Gastroesophageal sphincter (tissue), 4 donors: ENCODE measurements at regions not wholly inside any gene's neighbourhood (a gene's known extent, or its start where the extent isn't known, plus 50 kb on each side); places are given as distances from the start of the nearest gene placed in this dataset.

Source experiments
- ATAC-seq: fragments of 150-250 bp; one replicate; pipeline ENCODE4 v1.9.1; 2016; ENCODE audit warnings: mild to moderate bottlenecking, moderate library complexity
- H3K27ac ChIP-seq, 4 donors: fragments of 200-600 bp; sonication (generic) in 3 of 4; 1 replicate in 3 of 4; 2 replicates in 1 of 4; pipeline ENCODE4 v1.5.1; 2016 to 2019
- H3K27me3 ChIP-seq: fragments of 200-600 bp; sonication (generic); one replicate; pipeline ENCODE4 v1.5.1; 2019
- H3K36me3 ChIP-seq, 2 donors: fragments of 200-600 bp; sonication (generic); one replicate each; pipeline ENCODE4 v1.5.1; 2019; ENCODE audit warnings: control low read depth in 1 of 2
- H3K4me1 ChIP-seq, 3 donors: fragments of 200-600 bp; sonication (generic); 1 replicate in 2 of 3; 2 replicates in 1 of 3; pipeline ENCODE4 v1.5.1; 2016 to 2019; ENCODE audit warnings: control low read depth in 2 of 3
- H3K4me3 ChIP-seq, 2 donors: fragments of 200-600 bp; sonication (generic); one replicate each; pipeline ENCODE4 v1.5.1; 2019; ENCODE audit warnings: mild to moderate bottlenecking in 1 of 2, moderate library complexity in 1 of 2
- H3K9me3 ChIP-seq, 3 donors: fragments of 200-600 bp; sonication (generic); one replicate each; pipeline ENCODE4 v1.5.1; 2017 to 2019; ENCODE audit warnings: control low read depth in 2 of 3
- CTCF ChIP-seq, 4 experiments: fragments of 200-600 bp in 2 of 4; fragments of 450-650 bp in 2 of 4; sonication (generic) in 1 of 4; IDR thresholded peaks; one replicate each; pipeline ENCODE4 v1.5.1; 2017 to 2019; ENCODE audit warnings: antibody characterized with exemption in 4 of 4, mild to moderate bottlenecking in 2 of 4, moderate library complexity in 2 of 4
- EP300 ChIP-seq: sonication (generic); formaldehyde crosslinking; IDR thresholded peaks from one replicate; pipeline ENCODE4 v1.6.1; 2017; ENCODE audit warnings: antibody characterized with exemption, mild to moderate bottlenecking
- POLR2A ChIP-seq, 2 donors: fragments of 450-650 bp; IDR thresholded peaks; one replicate each; pipeline ENCODE4 v1.6.1; 2017; ENCODE audit warnings: antibody characterized with exemption in 2 of 2, mild to moderate bottlenecking in 2 of 2, moderate library complexity in 1 of 2
- POLR2AphosphoS5 ChIP-seq: sonication (generic); formaldehyde crosslinking; IDR thresholded peaks from one replicate; pipeline ENCODE4 v1.6.1; 2017; ENCODE audit warnings: antibody characterized with exemption
- WGBS, 2 donors: methylation state at CpG; one replicate each; pipeline ENCODE4 v1.1.5; 2018; ENCODE audit warnings: low coverage in 1 of 2; 5-methylcytosine and 5-hydroxymethylcytosine counted together

GRCh38 chr1:229886636-229887035 lies 180.4 kb upstream of the GALNT2 start:
- no peak for ATAC-seq
- TF ChIP-seq POLR2AphosphoS5 = no peak
- TF ChIP-seq EP300 = no peak
- TF ChIP-seq POLR2A (IDR thresholded peaks at IDR 0.05) = no peak
- TF ChIP-seq CTCF (IDR thresholded peaks at IDR 0.05) = no peak
- H3K4me1 ChIP-seq = peaks cover 0 to 56% (median 7%) of the 10 kb centered on the region in 3 donors
- no peaks in the 10 kb centered on the region for H3K27me3 ChIP-seq
- WGBS, 2 donors = 50 to 100% methylated on average over 1 to 2 of the region's 8 CpGs
- H3K9me3 ChIP-seq = no peaks in the 10 kb centered on the region
- peak overlapping the region; percentile 62 to 85 (median 80) for H3K27ac ChIP-seq
- H3K36me3 ChIP-seq = no peaks in the 10 kb centered on the region
- H3K4me3 ChIP-seq = no peak overlapping the region

GRCh38 chr1:229887043-229887822 lies 179.8 kb upstream of the GALNT2 start:
- no peaks in the 10 kb centered on the region for H3K9me3 ChIP-seq
- ATAC-seq = peak; percentile 91
- peak overlapping the region; percentile 77 to 98 (median 84) for H3K27ac ChIP-seq
- H3K4me1 ChIP-seq = peaks cover 0 to 54% (median 7%) of the 10 kb centered on the region in 3 donors
- WGBS, 2 donors = 0 to 35% methylated on average over 1 to 2 of the region's 3 CpGs
- TF ChIP-seq EP300 (no peak), POLR2AphosphoS5 (peak; percentile 93), POLR2A (IDR thresholded peaks at IDR 0.05) (no peak), CTCF (IDR thresholded peaks at IDR 0.05) (peak in 3 of 4 experiments; percentile 8 to 24 (median 9))
- H3K27me3 ChIP-seq = no peaks in the 10 kb centered on the region
- no peak overlapping the region for H3K4me3 ChIP-seq
- no peaks in the 10 kb centered on the region for H3K36me3 ChIP-seq

- ATAC-seq = no peak
- TF ChIP-seq EP300 = no peak
- TF ChIP-seq POLR2A (IDR thresholded peaks at IDR 0.05) = no peak
- TF ChIP-seq POLR2AphosphoS5 = no peak
- TF ChIP-seq CTCF (IDR thresholded peaks at IDR 0.05) = no peak
- WGBS, 2 donors = 69 to 94% methylated on average over 2 of the region's 2 CpGs
- H3K36me3 ChIP-seq = no peaks in the 10 kb centered on the region
- peak overlapping the region; percentile 77 to 98 (median 84) for H3K27ac ChIP-seq
- peaks cover 0 to 45% (median 7%) of the 10 kb centered on the region in 3 donors for H3K4me1 ChIP-seq
- no peak overlapping the region for H3K4me3 ChIP-seq
- H3K27me3 ChIP-seq = no peaks in the 10 kb centered on the region
- H3K9me3 ChIP-seq = no peaks in the 10 kb centered on the region
These were observed 178.9 kb upstream of the GALNT2 start for GRCh38 chr1:229888157-229888556.

- Histone ChIP-seq H3K4me1 (peaks cover 0 to 44% (median 7%) of the 10 kb centered on the region in 3 donors), H3K36me3 (no peaks in the 10 kb centered on the region), H3K4me3 (no peak overlapping the region), H3K9me3 (no peaks in the 10 kb centered on the region), H3K27ac (peak overlapping the region; percentile 77 to 98 (median 84)), H3K27me3 (no peaks in the 10 kb centered on the region)
- 64 to 86% methylated on average over 2 to 3 of the region's 3 CpGs for WGBS, 2 donors
- TF ChIP-seq POLR2A (IDR thresholded peaks at IDR 0.05) (no peak), POLR2AphosphoS5 (peak; percentile 60)
- peak; percentile 29 for ATAC-seq
These were observed 178.5 kb upstream of the GALNT2 start for GRCh38 chr1:229888561-229889001.

- Histone ChIP-seq H3K9me3 (no peaks in the 10 kb centered on the region), H3K4me1 (peaks cover 0 to 44% (median 7%) of the 10 kb centered on the region in 3 donors), H3K27ac (peak overlapping the region; percentile 77 to 98 (median 84)), H3K27me3 (no peaks in the 10 kb centered on the region), H3K4me3 (no peak overlapping the region), H3K36me3 (no peaks in the 10 kb centered on the region)
- 33 to 78% methylated on average over 1 of the region's 1 CpG for WGBS, 2 donors
- TF ChIP-seq CTCF (IDR thresholded peaks at IDR 0.05) (no peak), POLR2AphosphoS5 (no peak), POLR2A (IDR thresholded peaks at IDR 0.05) (no peak), EP300 (no peak)
- no peak for ATAC-seq
These were observed 178.0 kb upstream of the GALNT2 start for GRCh38 chr1:229889031-229889517.
